Activated naive CD8-positive, alpha-beta T cell treated with anti-CD3 and anti-CD28 coated beads for 36 hours (primary cell): ENCODE measurements at regions not wholly inside any gene's neighbourhood (a gene's known extent, or its start where the extent isn't known, plus 50 kb on each side); places are given as distances from the start of the nearest gene placed in this dataset.
"Not testable (repeated sequence)": the region's sequence is repeated elsewhere in the genome, so short reads cannot be mapped to it uniquely, and the experiment has no call there.

Experiments
- DNase-seq: peaks from one replicate; pipeline ENCODE4 v3.0.0; 2021
- H3K27ac Mint-ChIP-seq: one replicate; pipeline ENCODE4 v1.8.0; 2022; ENCODE audit warnings: mild to moderate bottlenecking, moderate library complexity, mixed read lengths
- H3K27me3 Mint-ChIP-seq: one replicate; pipeline ENCODE4 v1.8.0; 2022; ENCODE audit warnings: mild to moderate bottlenecking, mixed read lengths
- H3K36me3 Mint-ChIP-seq: one replicate; pipeline ENCODE4 v1.8.0; 2021; ENCODE audit warnings: mild to moderate bottlenecking, mixed read lengths
- H3K4me1 Mint-ChIP-seq: one replicate; pipeline ENCODE4 v1.8.0; 2021; ENCODE audit warnings: mixed read lengths
- H3K4me3 Mint-ChIP-seq: one replicate; pipeline ENCODE4 v1.8.0; 2022; ENCODE audit warnings: mild to moderate bottlenecking, moderate library complexity, mixed read lengths
- H3K9me3 Mint-ChIP-seq: one replicate; pipeline ENCODE4 v1.8.0; 2022; ENCODE audit warnings: mixed read lengths

DNA sequence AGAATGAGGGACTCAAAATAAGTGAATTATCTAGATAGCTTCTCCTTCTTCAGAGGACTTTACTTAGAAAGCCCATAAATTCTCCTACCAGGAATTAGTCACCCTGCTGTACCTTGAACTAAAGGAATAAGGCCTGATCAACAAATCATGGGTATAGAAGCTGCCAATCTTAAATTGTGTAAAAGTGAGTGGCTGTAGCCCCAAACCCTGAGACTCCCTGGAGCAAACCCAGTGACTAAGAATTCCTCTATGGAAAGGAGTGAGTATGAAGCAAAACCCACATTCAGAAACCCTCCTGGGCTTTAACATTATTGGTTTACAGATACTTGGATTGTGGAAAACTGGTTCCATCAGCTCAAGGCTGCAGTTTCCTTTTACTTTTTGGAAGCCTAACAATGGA lies 285.8 kb upstream of the TBX18 start:
- DNase-seq, result no peak
- Mint-ChIP-seq H3K36me3 (no peaks in the 10 kb centered on the region), H3K9me3 (peaks cover 1% of the 10 kb centered on the region), H3K27ac (no peak overlapping the region), H3K4me1 (no peaks in the 10 kb centered on the region), H3K4me3 (no peak overlapping the region), H3K27me3 (no peaks in the 10 kb centered on the region)

DNA sequence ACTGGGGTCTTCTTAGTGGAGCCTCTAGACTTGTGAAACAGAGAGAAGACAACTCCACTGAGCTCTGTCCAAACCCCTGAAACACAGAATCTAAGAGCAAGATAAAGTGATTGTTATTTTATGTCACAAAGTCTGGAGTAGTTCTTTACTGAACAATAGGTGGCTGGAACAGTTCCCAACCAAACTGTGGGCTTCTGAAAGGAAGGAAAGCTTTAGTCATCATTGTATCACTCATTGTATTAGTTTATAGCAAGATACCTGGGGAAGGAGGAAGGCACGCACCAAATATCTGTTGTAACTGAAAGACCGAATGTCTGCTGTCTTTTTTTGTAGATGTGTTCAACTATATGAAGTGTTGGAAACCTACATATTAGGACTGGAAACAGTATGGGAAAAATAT lies 284.9 kb upstream of the TBX18 start:
- Mint-ChIP-seq H3K4me1 (no peaks in the 10 kb centered on the region), H3K36me3 (no peaks in the 10 kb centered on the region), H3K4me3 (no peak overlapping the region)

DNA sequence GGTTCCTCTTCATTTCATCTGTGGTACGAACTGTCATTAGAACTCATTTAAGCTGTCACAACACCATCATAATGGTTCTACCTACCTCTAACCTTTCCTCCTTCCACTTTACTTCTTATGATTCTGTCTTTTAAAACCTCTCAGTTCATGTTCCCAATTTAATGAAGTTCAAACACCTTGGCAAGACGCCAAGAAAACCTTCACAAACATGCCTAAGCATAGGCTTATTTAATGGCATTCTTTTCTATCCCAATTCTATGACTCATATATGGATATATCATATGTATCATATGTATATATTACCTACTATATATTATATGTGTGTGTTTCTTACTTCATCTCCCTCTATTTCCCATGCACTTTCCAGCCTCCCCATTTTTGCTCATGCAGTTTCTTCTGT lies 283.4 kb upstream of the TBX18 start:
- H3K36me3 Mint-ChIP-seq, result no peaks in the 10 kb centered on the region
- no peak overlapping the region for H3K4me3 Mint-ChIP-seq
- no peaks in the 10 kb centered on the region for H3K4me1 Mint-ChIP-seq
- peaks cover 1% of the 10 kb centered on the region for H3K9me3 Mint-ChIP-seq
- DNase-seq, result no peak
- H3K27ac Mint-ChIP-seq, result no peak overlapping the region
- H3K27me3 Mint-ChIP-seq, result no peaks in the 10 kb centered on the region

More for the DNA sequence above, 284.9 kb upstream of the TBX18 start:
- Mint-ChIP-seq H3K27me3 (no peaks in the 10 kb centered on the region), H3K27ac (no peak overlapping the region), H3K9me3 (peaks cover 1% of the 10 kb centered on the region)
- DNase-seq, result no peak

DNA sequence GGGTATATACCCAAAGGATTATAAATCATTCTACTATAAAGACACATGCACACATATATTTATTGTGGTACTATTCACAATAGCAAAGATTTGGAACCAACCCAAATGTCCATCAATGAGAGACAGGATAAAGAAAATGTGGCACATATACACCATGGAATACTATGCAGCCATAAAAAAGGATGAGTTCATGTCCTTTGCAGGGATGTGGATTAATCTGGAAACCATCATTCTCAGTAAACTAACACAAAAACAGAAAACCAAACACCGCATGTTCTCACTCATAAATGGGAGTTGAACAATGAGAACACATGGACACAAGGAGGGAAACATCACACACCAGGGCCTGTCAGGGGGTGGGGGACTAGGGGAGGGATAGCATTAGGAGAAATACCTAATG lies 281.4 kb upstream of the TBX18 start:
- H3K4me3 Mint-ChIP-seq, DNase-seq, H3K4me1 Mint-ChIP-seq, H3K27me3 Mint-ChIP-seq, H3K36me3 Mint-ChIP-seq, H3K9me3 Mint-ChIP-seq, H3K27ac Mint-ChIP-seq: not testable (repeated sequence)

DNA sequence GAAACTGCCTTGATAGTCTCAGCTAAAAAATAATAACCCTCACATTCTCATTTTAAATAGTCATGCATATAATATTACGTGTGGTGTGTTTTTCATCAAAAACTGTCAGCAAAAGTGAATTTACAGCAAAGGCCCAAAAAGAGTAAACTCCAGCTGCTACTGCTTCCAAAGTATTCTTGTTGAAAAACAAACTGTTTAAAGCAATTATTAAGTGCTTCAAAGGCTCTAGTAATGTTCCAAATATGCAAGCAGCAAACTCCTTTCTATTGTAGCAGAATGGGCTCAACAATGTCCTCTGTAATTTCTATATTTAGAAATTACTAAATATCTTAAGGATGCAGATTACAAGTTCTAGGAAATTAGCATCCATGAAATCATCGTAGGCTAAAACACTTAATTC lies 280.0 kb upstream of the TBX18 start:
- H3K4me1 Mint-ChIP-seq, result no peaks in the 10 kb centered on the region
- H3K36me3 Mint-ChIP-seq, result no peaks in the 10 kb centered on the region
- H3K27me3 Mint-ChIP-seq, result no peaks in the 10 kb centered on the region
- H3K9me3 Mint-ChIP-seq, result peaks cover 1% of the 10 kb centered on the region
- no peak overlapping the region for H3K4me3 Mint-ChIP-seq
- no peak overlapping the region for H3K27ac Mint-ChIP-seq
- DNase-seq, result no peak

DNA sequence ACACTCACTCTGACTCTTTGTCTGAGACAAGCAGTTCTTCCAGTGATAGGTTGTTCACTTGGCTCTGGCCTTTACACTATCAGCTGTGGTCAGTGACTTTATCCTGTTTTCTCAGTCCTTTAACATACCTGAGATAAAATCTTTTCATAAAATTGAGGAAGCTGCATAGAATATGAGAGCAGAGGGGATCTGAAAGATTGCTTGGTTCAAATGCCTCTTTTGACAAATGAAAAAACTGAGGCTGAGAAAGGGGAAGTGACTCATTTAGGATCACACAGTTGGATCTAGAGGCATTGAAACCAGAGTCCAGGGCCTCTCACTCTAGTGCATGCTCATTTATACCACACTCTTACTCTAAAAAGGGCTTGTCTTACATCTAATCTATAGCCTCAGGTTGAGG lies 277.0 kb upstream of the TBX18 start:
- Mint-ChIP-seq H3K27me3 (no peaks in the 10 kb centered on the region), H3K36me3 (no peaks in the 10 kb centered on the region), H3K4me1 (no peaks in the 10 kb centered on the region), H3K9me3 (peaks cover 1% of the 10 kb centered on the region), H3K27ac (no peak overlapping the region), H3K4me3 (no peak overlapping the region)
- no peak for DNase-seq

DNA sequence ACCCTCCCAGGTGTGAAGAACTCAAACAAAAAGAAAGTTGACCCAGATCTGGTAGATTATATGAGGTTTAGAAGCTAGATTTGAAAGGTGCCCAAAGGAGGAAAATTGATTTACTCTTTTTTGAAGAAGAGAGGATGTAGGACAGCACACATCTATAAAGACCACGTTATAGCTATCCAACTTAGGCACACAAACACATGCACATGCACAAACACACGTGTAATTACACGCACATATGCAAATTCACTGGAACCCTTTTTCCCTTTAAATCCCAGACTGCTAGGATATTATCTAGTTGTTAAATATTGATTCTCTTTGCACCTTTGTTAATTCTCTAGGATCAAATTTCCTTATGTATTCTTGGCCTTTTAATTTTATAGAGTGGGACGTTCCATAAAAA lies 272.8 kb upstream of the TBX18 start:
- no peaks in the 10 kb centered on the region for H3K36me3 Mint-ChIP-seq
- peaks cover 10% of the 10 kb centered on the region for H3K9me3 Mint-ChIP-seq
- H3K27me3 Mint-ChIP-seq, result no peaks in the 10 kb centered on the region
- no peak overlapping the region for H3K4me3 Mint-ChIP-seq
- DNase-seq, result no peak
- H3K27ac Mint-ChIP-seq, result no peak overlapping the region
- H3K4me1 Mint-ChIP-seq, result no peaks in the 10 kb centered on the region

DNA sequence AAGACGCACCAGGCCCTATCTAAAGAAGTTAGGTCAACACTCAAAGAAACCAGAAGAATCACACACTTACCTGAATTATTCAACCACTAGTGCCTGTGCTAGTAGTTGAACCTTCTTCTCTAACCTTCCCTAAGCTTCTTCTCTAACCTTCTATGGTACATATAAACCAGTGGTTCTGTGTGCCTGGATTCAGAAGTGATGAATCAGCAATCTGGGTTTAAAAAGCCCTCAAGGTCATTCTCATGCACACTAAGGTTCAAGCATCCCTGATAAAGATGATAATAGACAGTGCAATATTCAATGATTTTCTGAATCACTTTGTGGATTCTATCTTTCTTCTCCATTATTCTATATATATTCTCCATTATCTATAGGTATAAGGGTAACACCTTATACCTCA lies 271.4 kb upstream of the TBX18 start:
- H3K36me3 Mint-ChIP-seq, result no peaks in the 10 kb centered on the region
- H3K27me3 Mint-ChIP-seq, result no peaks in the 10 kb centered on the region
- peaks cover 10% of the 10 kb centered on the region for H3K9me3 Mint-ChIP-seq
- no peak overlapping the region for H3K4me3 Mint-ChIP-seq
- H3K27ac Mint-ChIP-seq, result no peak overlapping the region
- DNase-seq, result no peak
- no peaks in the 10 kb centered on the region for H3K4me1 Mint-ChIP-seq

DNA sequence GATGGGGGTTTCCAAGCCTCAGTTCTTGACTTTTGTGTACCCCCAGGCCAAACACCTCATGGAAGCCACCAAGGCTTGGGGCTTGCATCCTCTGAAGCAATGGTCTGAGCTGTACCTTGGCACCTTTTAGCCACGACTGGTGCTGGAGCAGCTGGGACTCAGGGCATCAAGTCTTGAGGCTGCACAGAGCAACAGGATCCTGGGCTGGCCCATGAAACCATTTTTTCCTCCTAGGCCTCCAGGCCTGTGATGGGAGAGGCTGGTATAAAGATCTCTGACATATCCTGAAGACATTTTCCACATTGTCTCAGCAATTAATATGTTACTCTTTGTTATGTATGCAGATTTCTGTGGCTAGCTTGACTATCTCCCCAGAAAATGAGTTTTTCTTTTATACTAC lies 269.1 kb upstream of the TBX18 start:
- Mint-ChIP-seq H3K4me1 (no peaks in the 10 kb centered on the region), H3K27me3 (no peaks in the 10 kb centered on the region), H3K36me3 (no peaks in the 10 kb centered on the region), H3K4me3 (no peak overlapping the region), H3K9me3 (peaks cover 10% of the 10 kb centered on the region), H3K27ac (no peak overlapping the region)
- no peak for DNase-seq

DNA sequence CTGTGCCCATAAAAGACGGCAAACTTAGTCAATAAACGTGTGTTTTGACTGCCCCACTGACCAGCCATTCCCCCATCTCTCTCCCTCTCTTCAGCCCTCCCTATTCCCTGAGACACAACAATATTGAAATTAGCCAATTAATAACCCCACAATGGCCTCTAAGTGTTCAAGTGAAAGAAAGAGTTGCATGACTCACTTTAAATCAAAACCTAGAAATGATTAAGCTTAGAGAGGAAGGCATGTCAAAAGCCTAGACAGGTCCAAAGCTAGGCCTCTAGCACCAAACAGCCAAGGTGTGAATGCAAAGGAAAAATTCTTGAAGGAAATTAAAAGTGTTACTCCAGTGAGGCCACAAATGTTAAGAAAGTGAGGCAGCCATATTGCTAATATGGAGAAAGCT lies 261.6 kb upstream of the TBX18 start:
- no peak overlapping the region for H3K4me3 Mint-ChIP-seq

DNA sequence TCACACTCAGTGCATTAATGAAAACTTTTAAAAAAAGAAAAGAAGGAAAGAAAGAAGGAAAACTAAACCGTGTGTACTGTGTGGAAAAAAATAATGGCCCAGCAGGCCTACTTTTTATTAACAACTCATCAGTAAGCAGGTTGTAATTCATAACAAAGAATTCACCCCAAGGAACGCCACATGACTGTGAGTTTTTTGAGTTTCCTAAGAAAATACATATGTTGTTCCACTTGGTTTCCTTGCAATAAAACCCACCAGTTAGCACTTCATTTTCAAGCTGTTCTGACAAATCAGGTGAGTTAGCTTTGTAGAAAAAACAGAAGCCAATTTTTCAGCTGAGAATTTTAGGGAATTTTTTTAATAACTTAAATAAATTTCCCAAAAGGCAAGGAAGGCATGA lies 259.3 kb upstream of the TBX18 start:
- H3K9me3 Mint-ChIP-seq, result no peaks in the 10 kb centered on the region
- no peak overlapping the region for H3K4me3 Mint-ChIP-seq
- no peak for DNase-seq
- H3K27ac Mint-ChIP-seq, result no peak overlapping the region
- no peaks in the 10 kb centered on the region for H3K27me3 Mint-ChIP-seq
- no peaks in the 10 kb centered on the region for H3K4me1 Mint-ChIP-seq
- H3K36me3 Mint-ChIP-seq, result no peaks in the 10 kb centered on the region

More for the DNA sequence above, 261.6 kb upstream of the TBX18 start:
- Mint-ChIP-seq H3K4me1 (no peaks in the 10 kb centered on the region), H3K9me3 (no peaks in the 10 kb centered on the region), H3K27me3 (no peaks in the 10 kb centered on the region), H3K36me3 (no peaks in the 10 kb centered on the region), H3K27ac (no peak overlapping the region)
- no peak for DNase-seq

DNA sequence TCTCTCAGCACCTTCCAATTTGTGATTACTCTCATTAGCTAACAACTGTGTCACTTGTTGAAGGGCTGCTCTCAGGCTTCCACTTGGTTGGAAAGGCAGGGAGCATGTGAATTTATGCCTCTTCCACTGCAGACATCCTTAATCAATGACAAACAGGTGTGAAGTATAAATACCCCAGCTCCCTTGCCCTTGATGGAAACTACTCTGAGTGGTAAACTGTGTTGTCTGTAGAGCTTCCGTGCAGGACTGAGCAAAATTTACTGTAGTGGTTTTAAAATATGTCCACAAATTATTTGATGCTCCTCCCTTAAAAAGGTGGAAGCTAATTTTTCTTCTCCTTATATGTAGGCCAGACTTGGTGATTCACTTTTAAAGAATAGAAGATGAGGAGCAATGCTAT lies 253.0 kb upstream of the TBX18 start:
- DNase-seq, result no peak
- Mint-ChIP-seq H3K36me3 (no peaks in the 10 kb centered on the region), H3K27ac (no peak overlapping the region), H3K27me3 (peaks cover 11% of the 10 kb centered on the region), H3K4me1 (no peaks in the 10 kb centered on the region), H3K4me3 (no peak overlapping the region), H3K9me3 (no peaks in the 10 kb centered on the region)

DNA sequence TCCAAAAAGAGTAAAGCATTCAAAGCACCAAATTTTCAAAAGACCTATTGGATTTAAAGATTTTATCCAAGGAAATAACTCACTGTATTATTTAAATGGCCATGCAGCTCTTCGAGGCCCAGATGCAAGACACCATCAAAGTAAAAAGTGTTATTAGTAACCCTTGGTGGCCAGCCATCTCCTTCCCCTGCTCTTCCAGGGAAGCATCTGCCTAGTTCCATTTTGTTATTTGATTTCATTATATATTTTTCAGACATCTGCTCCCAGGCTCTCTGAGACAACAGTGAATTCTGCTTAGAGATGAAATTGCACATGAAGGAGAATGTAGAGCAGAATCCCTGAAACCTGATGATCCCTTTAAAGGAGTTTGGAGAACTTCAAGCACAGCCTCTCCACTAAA lies 252.3 kb upstream of the TBX18 start:
- Mint-ChIP-seq H3K9me3 (no peaks in the 10 kb centered on the region), H3K4me3 (no peak overlapping the region), H3K27ac (no peak overlapping the region), H3K4me1 (no peaks in the 10 kb centered on the region), H3K27me3 (peaks cover 11% of the 10 kb centered on the region), H3K36me3 (no peaks in the 10 kb centered on the region)
- no peak for DNase-seq

DNA sequence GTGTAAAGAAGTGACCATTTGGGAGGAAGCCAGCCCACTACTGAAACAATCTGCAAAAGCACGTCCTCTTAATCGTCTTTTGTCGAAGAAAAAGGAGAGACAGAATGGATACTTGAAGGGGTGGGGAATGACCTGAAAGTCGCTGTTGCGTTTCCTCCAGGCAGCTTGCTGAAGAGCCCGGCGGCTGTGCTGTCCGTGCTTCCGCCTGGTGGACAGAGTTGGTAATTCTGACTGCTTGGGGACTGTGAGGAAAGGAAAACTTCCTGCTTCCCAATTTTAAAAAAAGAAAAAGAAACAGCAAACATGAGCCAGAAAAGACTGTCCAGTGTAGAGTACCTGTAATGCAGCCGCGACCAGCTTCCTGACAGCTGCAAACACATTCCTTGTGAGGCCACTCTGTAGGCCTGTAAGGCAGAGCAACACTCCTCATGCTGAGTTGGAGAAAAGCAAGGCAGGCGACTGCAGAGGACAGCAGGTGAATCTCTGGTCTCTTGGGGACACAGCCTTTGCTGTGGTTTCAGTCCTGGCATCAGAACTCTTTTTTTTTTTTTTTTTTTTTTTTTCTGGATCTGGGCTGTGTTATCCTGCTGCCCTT lies 251.1 kb upstream of the TBX18 start:
- Mint-ChIP-seq H3K36me3 (no peaks in the 10 kb centered on the region), H3K27ac (no peak overlapping the region), H3K4me3 (no peak overlapping the region), H3K27me3 (peaks cover 11% of the 10 kb centered on the region), H3K4me1 (no peaks in the 10 kb centered on the region), H3K9me3 (no peaks in the 10 kb centered on the region)
- peak; percentile 1 for DNase-seq

DNA sequence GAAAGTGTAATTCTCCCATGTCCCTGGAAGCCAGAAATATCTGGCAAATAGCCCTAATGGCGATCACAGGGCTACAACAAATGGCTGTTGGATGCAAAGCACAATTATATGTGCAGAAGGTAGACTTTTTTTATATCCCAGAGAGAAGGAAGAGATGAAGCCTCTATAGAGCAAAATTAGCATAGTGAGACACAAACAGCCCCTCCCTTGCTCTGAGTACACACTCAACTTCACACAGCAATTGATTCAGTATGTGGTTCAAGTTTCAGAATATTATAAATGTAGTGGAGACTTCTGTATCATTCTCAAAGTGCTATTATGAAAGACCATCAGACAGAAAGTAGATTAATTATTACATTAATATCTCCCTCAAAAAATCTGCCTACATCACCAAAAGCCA lies 246.5 kb upstream of the TBX18 start:
- Mint-ChIP-seq H3K27ac (no peak overlapping the region), H3K4me1 (no peaks in the 10 kb centered on the region), H3K27me3 (peaks cover 14% of the 10 kb centered on the region), H3K36me3 (no peaks in the 10 kb centered on the region), H3K4me3 (no peak overlapping the region), H3K9me3 (no peaks in the 10 kb centered on the region)
- DNase-seq, result no peak

DNA sequence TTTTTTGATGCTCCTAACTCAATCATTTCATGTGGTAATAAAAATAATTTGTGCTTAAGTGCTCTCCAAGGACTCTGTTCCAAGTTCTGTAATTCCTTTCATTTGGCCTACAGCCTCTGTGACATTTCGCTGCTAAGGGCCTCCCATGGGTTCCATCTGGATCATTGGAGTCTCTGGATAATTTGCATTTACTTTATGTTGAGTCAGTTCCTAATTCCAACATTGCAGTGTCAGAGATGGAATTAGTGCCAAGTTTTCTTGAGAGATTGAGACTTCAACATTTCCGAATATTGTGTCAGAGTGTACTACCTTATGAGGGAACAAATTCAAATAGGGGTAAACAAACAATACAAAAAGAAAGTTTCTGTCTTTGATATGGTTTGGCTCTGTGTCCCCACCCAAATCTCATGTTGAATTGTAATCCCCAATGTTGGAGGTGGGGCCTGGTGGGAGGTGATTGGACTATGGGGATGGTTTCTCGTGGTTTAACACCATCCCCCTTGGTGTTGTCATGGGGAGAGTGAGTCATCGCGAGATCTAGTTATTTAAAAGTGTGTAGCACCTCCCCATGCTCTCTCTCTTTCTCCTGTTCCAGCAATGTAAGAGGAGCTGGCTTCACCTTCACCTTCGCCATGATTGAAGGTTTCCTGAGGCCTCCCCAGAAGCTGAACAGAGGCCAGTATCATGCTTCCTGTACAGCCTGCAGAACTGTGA lies 244.1 kb upstream of the TBX18 start:
- Mint-ChIP-seq H3K27ac (no peak overlapping the region), H3K36me3 (no peaks in the 10 kb centered on the region), H3K9me3 (peaks cover 1% of the 10 kb centered on the region), H3K4me3 (no peak overlapping the region), H3K4me1 (no peaks in the 10 kb centered on the region), H3K27me3 (peaks cover 4% of the 10 kb centered on the region)
- DNase-seq, result no peak
